GM19324 (cell line): ENCODE measurements at regions not wholly inside any gene's neighbourhood (a gene's known extent, or its start where the extent isn't known, plus 50 kb on each side); places are given as distances from the start of the nearest gene placed in this dataset.
"Not testable (repeated sequence)": the region's sequence is repeated elsewhere in the genome, so short reads cannot be mapped to it uniquely, and the experiment has no call there.

ENCODE experiments used
- ATAC-seq: cut with Tn5 transposase; IDR thresholded peaks from one replicate; pipeline ENCODE4 v1.9.1; 2021; ENCODE audit warnings: mild to moderate bottlenecking, moderate library complexity; ENCODE audit not compliant: unreplicated experiment, low FRiP score

DNA sequence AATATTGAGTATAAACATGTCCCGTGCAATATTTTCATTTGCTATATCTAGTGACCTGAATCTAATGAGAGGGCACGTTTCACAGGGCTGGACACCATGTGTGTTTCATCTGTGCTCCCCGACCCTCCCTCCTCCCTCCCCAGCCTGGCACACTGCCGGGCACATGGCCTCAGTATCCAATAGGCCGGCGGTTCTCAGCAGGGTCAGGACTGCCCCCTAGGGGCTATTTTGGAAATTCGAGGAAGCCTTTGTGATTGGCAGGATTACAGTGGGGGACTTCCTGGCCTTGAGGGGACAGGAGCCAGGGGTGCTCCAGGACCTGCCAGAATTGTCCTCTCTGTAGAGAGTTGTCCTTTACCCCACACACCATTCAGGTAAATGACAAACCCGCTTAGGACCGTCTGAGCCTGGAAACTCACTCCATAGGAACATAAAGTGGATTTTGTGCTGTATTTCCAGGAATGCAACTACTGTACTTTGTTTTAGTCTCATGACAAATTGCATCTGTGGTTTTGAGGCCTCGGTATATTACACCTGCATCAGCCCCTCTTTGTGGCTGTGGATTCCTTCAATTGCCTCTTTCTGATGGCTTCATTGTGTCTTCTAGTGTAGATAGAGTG lies 109.5 kb upstream of the SIM2 start:
- ATAC-seq, result no peak

DNA sequence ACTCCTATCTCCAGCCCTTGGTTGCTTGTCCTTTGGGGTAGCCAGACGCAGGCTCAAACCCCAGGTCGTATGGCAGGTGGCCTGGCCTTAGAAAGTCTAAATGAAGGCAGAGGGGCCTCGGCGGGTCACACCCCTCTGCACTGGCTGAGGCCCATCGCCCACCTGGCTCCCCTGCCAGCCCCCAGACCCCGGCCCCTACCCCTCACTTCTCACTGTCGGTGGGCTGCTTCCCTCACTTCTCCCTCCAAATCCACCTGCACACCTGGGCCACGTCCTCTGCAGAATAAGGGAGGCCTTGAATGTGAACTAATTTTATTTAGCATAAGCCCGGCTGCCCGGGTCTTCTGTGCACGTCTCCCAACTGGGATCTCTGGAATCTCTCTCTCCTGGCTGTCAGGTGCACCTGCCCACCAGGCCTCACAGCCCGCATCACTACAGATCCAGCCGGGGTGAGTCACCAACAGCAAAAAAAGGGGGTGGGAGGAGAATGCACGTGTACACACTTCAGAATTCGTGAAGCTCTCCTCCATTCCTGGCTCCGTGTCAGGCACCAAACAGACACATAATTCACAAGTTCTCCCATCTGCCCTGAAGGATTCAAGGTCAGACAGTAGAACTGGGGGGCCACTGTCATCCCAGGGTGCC lies 107.5 kb upstream of the SIM2 start:
- ATAC-seq, result no peak

DNA sequence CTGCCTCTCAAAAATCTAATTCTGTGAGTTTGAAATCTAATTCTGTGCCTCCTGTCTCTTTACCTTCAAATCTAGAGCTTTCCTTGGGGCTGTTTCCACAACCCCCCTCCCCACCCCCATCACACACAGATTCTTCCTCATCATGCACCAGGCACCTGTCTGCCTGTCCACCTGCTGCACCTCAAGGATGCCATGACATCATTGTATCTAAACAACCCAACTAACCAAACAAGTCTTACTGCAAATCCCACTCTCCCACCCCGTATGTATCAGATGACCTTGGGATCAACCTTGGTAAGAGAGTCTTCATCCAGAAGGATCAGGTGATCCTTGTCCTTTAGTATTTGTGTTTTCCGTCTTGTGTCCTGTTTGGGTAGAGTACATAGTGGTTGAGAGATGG lies 102.7 kb upstream of the SIM2 start:
- no peak for ATAC-seq

DNA sequence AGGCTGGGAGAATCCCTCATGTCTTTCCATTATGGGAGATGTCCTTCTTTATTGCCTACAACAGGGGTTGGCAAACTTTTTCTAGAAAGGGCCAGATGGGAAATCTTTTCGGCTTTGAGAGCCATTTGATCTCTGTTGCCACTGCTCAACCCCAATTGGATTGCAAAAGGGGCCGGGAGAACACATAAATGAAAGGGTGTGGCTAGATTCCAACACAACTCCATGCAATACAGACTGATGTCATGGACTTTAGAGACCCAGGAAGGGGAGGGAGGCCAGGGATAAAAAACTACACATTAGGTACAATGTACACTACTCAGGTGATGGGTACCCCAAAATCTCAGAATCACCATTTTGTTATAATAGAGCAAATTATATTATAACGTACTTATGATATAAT lies 97.6 kb upstream of the SIM2 start:
- no peak for ATAC-seq

DNA sequence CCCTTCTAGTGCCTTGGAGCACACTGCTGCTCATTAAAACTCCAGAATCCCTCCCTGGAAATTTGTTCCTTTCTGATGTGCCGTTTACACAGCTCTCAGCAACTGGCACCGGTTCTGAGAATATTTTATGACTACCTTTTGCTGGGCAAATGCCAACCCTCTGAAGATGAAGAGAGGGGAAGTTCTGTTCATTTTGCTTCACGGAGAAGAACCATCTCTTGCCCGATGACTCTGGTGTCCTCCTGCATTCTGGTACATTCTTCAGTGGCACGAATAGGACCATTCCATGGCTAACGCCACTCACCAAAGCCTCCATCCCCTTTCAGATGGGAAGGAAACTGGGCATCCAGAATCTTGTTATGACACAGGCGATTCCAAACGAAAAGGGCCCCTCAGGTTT lies 96.2 kb upstream of the SIM2 start:
- ATAC-seq, result no peak

DNA sequence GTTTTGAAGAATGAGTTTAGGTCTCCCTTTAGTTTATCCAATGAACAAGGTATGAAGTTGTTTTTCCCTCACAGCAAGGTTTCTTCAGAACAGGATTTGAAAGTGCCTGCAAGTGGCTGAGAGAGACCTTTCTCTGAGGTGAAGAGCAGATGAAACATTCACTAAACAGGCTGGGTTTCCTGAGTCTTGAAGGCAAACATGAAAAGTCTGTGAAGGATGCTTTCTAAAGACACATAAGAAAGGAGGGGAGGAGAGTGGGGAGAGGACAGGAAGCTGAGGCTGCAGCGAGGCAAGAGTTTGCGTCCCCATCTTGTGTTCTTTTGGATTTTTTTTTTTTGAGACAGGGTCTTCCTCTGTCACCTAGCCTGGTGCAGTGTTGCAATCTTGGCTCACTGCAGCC lies 95.7 kb upstream of the SIM2 start:
- ATAC-seq, result no peak

DNA sequence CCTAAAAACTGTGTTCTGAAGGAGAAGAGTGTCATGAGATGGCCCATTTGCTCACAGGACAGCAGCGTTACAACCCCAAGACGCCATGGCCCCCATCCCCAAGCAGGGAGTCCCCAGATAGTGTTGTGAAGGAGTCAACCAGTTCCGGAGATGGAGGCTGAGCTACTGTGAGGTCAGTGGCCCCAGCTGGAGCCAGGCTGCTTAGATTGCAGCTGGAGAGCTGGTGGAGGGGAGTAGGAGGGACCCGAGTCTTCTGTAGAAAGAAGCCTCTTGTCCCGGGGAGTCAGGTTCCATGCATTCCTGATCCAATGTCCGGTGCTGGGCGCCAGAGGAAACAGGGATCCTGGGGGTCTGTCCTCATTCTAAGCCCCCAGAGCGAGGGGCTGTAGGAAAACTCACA lies 93.5 kb upstream of the SIM2 start:
- no peak for ATAC-seq

DNA sequence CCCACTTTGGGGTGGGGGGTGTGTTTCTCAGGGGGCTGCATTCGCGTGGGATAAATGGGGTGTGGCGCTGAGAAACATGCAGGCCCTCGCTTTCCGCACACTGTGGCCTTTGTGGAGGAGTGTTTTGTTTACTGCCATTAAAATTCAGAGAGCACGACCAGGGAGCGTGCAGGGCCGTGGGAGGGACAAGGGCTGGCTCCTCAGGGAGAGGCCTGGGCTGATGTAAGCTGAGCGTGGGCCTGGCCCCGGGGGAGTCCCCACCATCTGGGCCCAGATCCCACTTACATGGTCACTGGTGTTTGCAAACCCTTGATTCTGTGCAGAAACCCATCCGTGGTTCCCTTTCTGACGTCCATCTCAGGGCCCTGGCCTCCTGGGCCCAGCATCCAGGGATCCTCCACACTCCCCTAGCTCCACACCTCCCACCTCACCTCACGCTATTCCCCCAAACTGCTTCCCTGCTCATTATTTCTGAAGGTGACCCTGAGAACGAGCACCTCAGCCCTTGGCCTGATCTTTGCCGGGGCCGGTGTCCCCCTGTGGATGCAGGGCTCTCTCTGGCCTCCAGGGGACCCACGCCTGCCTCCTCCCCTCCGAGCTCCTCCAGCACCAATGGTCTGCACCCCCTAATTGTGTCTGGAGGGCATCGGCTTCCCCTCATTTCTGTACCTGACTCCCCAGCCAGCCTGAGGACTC lies 92.5 kb upstream of the SIM2 start:
- no peak for ATAC-seq

DNA sequence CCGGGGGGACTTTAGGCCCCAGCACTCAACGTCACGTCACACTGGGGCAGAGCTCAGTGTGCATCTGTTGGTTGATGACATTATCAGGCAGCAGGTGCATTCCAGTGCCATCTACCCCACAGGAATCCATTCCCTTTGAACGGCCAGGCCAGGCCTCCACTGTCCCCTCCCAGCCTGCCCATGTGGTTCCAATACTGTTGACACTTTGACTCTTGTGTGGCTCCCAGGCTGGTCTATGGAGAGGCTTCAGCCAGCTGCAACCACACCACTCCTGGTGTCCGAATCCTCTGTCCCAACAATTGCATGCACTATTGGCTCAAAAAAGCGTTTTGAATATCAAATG lies 92.0 kb upstream of the SIM2 start:
- no peak for ATAC-seq

DNA sequence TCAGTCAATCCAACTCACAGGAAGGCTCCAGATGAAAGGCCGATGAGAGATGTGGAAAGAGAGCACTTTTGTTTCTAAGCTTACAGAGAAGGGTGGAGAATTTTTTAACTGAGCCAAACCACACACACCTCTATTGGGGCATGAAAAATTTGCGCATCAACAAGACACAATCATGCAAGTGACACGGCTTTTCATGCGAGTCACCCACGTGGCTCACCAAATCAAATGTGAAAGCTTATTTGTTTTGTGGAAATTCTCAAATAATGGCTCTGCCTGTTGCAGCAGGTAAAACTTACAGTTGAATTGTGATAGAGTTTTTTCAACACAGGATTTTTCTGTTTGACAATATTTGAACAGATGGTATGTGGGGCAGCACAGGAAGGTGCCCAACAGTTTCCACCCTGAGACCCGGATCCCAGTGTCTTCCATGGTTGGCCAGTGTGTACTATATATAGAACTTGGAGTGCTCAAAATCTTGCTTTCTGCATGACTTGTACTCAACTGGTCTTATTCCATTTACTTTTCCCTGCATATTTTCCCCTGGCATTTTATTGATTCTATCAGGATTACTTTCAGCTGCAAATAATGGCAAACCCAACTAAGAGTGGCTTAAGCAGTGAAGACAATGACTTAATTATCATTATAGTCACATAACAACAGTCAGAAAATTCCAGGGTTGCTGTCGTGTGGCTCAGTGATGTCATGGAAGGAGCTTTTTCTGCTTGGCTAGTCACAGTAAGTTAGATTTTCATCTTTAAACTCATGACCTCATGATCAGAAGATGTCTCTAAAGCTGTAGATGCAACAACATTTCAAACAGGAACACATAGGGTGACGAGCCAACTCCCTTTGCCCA lies 90.6 kb upstream of the SIM2 start:
- no peak for ATAC-seq

DNA sequence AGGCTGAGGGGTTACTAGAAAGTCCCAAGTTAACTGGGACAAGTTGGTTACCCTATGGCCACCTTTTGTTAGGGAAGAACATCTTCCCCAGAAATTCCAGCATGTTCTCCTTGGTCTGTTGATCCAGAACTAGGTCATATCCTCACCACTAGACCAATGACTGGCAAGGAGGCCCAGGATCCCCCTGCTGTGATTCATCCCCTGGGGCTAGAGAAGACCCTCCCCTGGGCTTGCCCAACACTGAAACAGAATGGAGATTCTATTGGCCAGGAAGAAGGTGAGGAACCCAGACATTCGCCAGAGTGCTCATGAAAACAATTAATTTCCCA lies 90.1 kb upstream of the SIM2 start:
- ATAC-seq, result no peak

DNA sequence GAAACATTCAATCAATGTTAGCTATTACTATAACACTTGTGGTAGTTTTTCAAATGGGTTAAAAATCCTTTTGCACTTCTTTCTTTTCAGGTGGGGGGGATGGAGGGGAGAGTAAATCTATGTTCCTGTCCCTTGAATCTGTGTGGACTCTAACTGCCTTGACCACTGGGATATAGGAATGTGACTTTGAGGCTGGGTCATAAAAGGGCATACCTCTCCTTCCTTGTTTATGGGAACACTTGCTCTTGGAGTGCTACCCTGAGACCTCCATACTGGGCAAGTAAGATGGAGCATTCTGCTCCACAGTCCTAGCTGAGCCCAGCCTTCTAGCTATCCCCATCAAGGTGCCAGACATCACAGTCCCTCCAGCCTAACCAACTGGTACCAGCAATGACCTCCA lies 89.3 kb upstream of the SIM2 start:
- ATAC-seq, result no peak

DNA sequence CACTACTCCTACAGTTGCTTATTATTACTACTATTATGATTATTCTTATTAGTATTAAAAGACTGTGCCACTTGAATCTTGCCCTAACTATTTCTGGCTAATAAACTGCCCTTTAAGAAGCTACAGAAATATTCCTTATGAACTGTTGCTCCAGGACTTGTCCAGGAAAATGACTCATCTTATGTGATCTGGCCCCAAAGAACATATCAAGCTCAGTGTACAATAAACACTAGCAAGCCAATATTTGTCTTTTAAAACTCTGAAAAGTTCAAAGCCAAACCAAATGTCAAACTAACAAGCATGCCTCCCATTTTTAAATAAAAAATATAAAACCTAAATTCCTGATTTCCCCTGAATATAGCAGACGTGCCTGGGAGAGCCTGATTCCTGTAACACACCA lies 88.7 kb upstream of the SIM2 start:
- ATAC-seq, result no peak

DNA sequence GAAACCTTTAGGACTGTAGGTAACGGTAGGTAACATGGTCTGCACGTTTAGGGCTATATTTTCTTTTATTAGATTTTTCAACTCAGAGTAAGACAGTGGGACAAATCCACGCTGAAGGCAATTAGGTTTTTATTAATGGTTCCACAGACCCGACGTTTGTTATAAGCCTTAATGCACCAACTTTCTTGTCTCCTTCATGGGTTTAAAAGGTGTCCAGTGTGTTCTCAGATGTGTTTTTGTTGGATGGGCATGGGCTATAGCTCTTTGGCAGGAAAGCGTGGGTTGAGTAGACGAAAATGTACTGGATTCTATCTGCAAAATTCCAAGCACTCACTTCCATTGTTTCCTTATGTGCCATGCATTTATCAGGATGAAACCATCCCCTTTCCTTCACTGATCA lies 88.0 kb upstream of the SIM2 start:
- no peak for ATAC-seq

DNA sequence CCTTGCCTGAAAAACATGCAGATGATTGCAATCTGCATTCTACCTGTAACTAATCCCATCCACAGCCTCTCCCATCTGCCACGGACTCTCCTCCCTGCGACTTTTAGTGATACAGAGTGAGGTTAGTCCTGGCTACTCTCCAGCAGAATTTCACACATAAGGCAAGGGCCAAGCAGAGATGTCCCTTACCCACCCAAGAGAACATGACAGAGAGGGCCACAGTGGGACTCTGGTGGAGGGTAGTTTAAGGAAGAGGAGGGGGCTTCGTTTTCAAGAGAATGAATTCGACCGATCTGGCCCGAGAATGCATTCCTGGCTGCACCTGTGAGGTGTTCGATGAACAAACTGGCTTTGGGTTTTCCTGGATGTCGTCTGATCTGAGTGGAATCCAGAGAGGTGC lies 87.5 kb upstream of the SIM2 start:
- no peak for ATAC-seq

DNA sequence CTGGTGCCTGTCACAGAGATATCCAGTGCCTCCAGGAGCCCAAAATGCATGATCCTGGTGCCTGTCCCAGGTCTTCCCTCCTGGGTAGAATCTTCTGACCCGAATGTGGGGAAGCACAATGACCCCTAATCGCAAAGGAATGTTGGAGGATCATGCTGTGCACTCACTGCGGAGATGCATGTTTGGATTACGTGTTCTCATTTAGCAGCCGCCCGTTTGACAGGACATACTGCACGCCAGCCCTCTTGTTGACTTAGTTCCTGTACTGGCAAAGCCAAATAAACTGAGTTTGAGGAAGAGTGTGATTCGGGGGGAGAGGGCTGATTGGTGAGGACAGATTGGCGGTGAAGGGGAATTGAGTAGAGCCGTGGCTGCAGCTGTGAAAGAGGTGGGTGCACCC lies 85.9 kb upstream of the SIM2 start:
- no peak for ATAC-seq

DNA sequence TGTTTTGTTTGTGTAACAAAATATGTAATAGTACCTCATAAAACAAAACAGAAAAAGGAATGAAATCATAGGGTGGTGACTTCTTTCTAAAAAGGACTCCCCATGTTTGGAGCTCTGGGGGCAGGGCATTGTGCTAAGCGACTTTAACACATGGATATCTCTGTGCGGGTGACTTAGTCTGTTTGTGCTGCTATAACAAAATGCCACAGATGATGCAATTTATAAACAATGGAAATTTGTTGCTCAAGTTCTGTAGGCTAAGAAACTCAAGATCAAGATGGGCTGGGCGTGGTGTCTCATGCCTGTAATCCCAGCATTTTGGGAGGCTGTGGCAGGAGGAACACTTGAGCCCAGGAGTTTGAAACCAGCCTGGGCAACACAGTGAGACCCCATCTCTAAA lies 85.4 kb upstream of the SIM2 start:
- ATAC-seq, result no peak

DNA sequence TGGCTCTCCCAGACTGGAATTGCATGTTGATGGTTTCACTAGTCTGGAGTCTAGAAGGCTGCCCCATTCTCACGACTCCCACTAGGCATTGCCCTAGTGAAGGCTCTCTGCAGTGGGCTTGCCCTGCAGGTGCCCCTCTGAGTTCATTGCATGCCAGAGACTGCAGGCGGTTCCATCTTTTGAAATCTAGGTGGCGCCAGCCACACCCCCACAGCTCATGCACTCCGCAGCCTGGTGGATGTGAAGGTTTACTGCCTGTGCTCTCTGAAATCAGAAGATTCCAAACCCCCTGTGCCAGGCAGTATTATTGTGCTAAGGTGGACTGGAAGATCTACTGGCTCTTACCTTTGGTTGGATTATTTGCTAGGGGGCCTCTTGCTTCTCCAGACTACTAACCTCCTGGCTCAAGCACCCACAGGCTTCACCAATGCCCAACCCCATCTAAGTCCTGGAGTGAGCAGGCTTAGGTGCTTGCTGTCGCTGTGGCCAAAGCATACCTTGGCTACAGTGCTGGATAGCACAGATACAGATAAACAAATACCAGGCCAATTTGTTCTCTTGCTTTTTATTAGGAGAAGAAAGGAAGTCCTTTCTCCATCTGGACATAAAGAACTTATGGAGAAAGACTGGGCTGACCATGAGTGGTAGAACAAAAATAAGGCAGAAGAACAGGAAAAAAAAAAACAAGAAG lies 83.5 kb upstream of the SIM2 start:
- no peak for ATAC-seq

DNA sequence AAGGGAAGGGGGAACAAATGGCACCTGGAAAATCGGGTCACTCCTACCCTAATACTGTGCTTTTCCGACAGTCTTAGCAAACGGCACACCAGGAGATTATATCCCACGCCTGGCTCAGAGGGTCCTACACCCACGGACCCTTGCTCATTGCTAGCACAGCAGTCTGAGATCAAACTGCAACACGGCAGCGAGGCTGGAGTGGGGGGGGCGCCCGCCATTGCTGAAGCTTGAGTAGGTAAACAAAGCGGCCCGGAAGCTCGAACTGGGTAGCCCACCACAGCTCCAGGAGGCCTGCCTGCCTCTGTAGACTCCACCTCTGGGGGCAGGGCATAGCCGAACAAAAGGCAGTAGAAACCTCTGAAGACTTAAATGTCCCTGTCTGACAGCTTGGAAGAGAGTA lies 82.1 kb upstream of the SIM2 start:
- ATAC-seq, result not testable (repeated sequence)

DNA sequence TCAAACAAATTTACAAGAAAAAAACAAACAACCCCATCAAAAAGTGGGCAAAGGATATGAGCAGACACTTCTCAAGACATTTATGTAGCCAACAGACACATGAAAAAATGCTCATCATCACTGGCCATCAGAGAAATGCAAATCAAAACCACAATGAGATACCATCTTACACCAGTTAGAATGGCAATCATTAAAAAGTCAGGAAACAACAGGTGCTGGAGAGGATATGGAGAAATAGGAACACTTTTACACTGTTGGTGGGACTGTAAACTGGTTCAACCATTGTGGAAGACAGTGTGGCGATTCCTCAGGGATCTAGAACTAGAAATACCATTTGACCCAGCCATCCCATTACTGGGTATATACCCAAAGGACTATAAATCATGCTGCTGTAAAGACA lies 77.1 kb upstream of the SIM2 start:
- not testable (repeated sequence) for ATAC-seq

DNA sequence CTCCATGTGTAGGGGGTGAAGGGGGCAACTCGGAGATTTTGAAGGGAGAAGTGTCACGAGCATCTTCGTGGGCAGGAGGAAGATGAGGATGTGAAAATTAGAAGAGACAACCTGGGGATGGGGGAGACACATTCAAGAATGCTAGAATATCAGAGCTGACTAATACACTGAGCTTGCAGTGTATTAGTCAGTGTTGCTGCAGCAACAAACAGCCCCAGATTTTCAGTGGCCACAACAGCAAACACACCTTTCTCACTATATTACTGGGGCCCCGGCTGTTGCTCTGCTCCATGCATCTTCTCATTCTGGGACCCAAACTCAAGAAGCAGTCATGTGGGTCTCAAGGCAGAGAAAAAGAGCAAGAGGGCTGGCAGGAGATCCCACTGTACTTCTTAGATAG lies 74.8 kb upstream of the SIM2 start:
- no peak for ATAC-seq
